Subcutaneous abdominal adipose tissue (tissue), 5 donors: ENCODE measurements at regions not wholly inside any gene's neighbourhood (a gene's known extent, or its start where the extent isn't known, plus 50 kb on each side); places are given as distances from the start of the nearest gene placed in this dataset.

Experiments used
- H3K27ac ChIP-seq: one replicate; pipeline ENCODE4 v1.7.0; 2013; ENCODE audit warnings: low read depth, mild to moderate bottlenecking, inconsistent platforms, low read length, moderate library complexity
- H3K27me3 ChIP-seq, 5 donors: one replicate each; pipeline ENCODE4 v1.7.0; 2013; ENCODE audit warnings: low read length in 5 of 5, inconsistent platforms in 1 of 5; ENCODE audit not compliant: control insufficient read depth in 5 of 5, insufficient read depth in 4 of 5
- H3K36me3 ChIP-seq, 5 donors: one replicate each; pipeline ENCODE4 v1.7.0; 2013; ENCODE audit warnings: low read length in 5 of 5; ENCODE audit not compliant: control insufficient read depth in 5 of 5, insufficient read depth in 5 of 5
- H3K4me1 ChIP-seq, 5 donors: one replicate each; pipeline ENCODE4 v1.7.0; 2013; ENCODE audit warnings: low read length in 5 of 5, mild to moderate bottlenecking in 3 of 5, moderate library complexity in 1 of 5; ENCODE audit not compliant: control insufficient read depth in 5 of 5, insufficient read depth in 5 of 5
- H3K4me3 ChIP-seq, 5 donors: one replicate each; pipeline ENCODE4 v1.7.0; 2013; ENCODE audit warnings: low read length in 5 of 5, low read depth in 1 of 5
- H3K9ac ChIP-seq, 5 donors: one replicate each; pipeline ENCODE4 v1.7.0; 2013; ENCODE audit warnings: low read length in 5 of 5, mild to moderate bottlenecking in 4 of 5, moderate library complexity in 3 of 5
- H3K9me3 ChIP-seq, 5 donors: one replicate each; pipeline ENCODE4 v1.7.0; 2013; ENCODE audit warnings: low read length in 5 of 5; ENCODE audit not compliant: control insufficient read depth in 5 of 5
- donor health status: healthy.
- donor health status: healthy.
- donor health status: healthy.
- donor health status: healthy.
- donor health status: healthy.

- H3K27ac ChIP-seq: no peak overlapping the region
- H3K27me3 ChIP-seq: no peaks in the 10 kb centered on the region
- no peak overlapping the region for H3K9ac ChIP-seq
- H3K36me3 ChIP-seq: peaks cover 0 to 3% (median 0%) of the 10 kb centered on the region in 5 donors
- no peak overlapping the region for H3K4me3 ChIP-seq
- no peaks in the 10 kb centered on the region for H3K4me1 ChIP-seq
- peaks cover 0 to 13% (median 0%) of the 10 kb centered on the region in 5 donors for H3K9me3 ChIP-seq
Observed at GRCh38 chr9:22857316-22857715, 410.7 kb downstream of the DMRTA1 start.

GRCh38 chr9:22863106-22863505, 416.5 kb downstream of the DMRTA1 start:
- H3K9ac ChIP-seq: no peak overlapping the region
- peaks cover 0 to 19% (median 0%) of the 10 kb centered on the region in 5 donors for H3K9me3 ChIP-seq
- peaks cover 0 to 3% (median 0%) of the 10 kb centered on the region in 5 donors for H3K36me3 ChIP-seq
- H3K4me1 ChIP-seq: no peaks in the 10 kb centered on the region
- H3K4me3 ChIP-seq: no peak overlapping the region
- no peak overlapping the region for H3K27ac ChIP-seq
- no peaks in the 10 kb centered on the region for H3K27me3 ChIP-seq

GRCh38 chr9:22863736-22864135, 417.1 kb downstream of the DMRTA1 start:
- H3K36me3 ChIP-seq: no peaks in the 10 kb centered on the region
- no peak overlapping the region for H3K4me3 ChIP-seq

GRCh38 chr9:22893196-22893843, 446.7 kb downstream of the DMRTA1 start:
- Histone ChIP-seq H3K27me3 (no peaks in the 10 kb centered on the region), H3K27ac (no peak overlapping the region), H3K9ac (no peak overlapping the region), H3K9me3 (peaks cover 0 to 3% (median 0%) of the 10 kb centered on the region in 5 donors), H3K36me3 (no peaks in the 10 kb centered on the region), H3K4me3 (no peak overlapping the region), H3K4me1 (no peaks in the 10 kb centered on the region)

More at GRCh38 chr9:22863736-22864135, 417.1 kb downstream of the DMRTA1 start:
- Histone ChIP-seq H3K4me1 (no peaks in the 10 kb centered on the region), H3K27ac (no peak overlapping the region), H3K9me3 (peaks cover 0 to 19% (median 0%) of the 10 kb centered on the region in 5 donors), H3K27me3 (no peaks in the 10 kb centered on the region), H3K9ac (no peak overlapping the region)

GRCh38 chr9:22898591-22898990, 452.0 kb downstream of the DMRTA1 start:
- no peaks in the 10 kb centered on the region for H3K4me1 ChIP-seq
- H3K9me3 ChIP-seq: no peaks in the 10 kb centered on the region
- no peak overlapping the region for H3K27ac ChIP-seq
- no peaks in the 10 kb centered on the region for H3K36me3 ChIP-seq
- H3K4me3 ChIP-seq: no peak overlapping the region
- no peaks in the 10 kb centered on the region for H3K27me3 ChIP-seq
- H3K9ac ChIP-seq: no peak overlapping the region

- no peaks in the 10 kb centered on the region for H3K36me3 ChIP-seq
Observed at GRCh38 chr9:22911632-22912031, 465.0 kb downstream of the DMRTA1 start.

GRCh38 chr9:22913026-22913425, 466.4 kb downstream of the DMRTA1 start:
- no peaks in the 10 kb centered on the region for H3K27me3 ChIP-seq
- H3K27ac ChIP-seq: no peak overlapping the region
- no peak overlapping the region for H3K9ac ChIP-seq
- no peak overlapping the region for H3K4me3 ChIP-seq
- H3K36me3 ChIP-seq: no peaks in the 10 kb centered on the region
- H3K4me1 ChIP-seq: no peaks in the 10 kb centered on the region
- no peaks in the 10 kb centered on the region for H3K9me3 ChIP-seq

More at GRCh38 chr9:22911632-22912031, 465.0 kb downstream of the DMRTA1 start:
- H3K27me3 ChIP-seq: no peaks in the 10 kb centered on the region
- no peak overlapping the region for H3K27ac ChIP-seq
- H3K4me1 ChIP-seq: no peaks in the 10 kb centered on the region
- H3K9me3 ChIP-seq: no peaks in the 10 kb centered on the region
- H3K4me3 ChIP-seq: no peak overlapping the region
- no peak overlapping the region for H3K9ac ChIP-seq

GRCh38 chr9:22913518-22913917, 466.9 kb downstream of the DMRTA1 start:
- Histone ChIP-seq H3K4me3 (no peak overlapping the region), H3K9ac (no peak overlapping the region), H3K4me1 (no peaks in the 10 kb centered on the region), H3K36me3 (no peaks in the 10 kb centered on the region), H3K27ac (no peak overlapping the region), H3K27me3 (no peaks in the 10 kb centered on the region), H3K9me3 (no peaks in the 10 kb centered on the region)

- no peaks in the 10 kb centered on the region for H3K27me3 ChIP-seq
- no peaks in the 10 kb centered on the region for H3K36me3 ChIP-seq
- no peak overlapping the region for H3K9ac ChIP-seq
- no peak overlapping the region for H3K4me3 ChIP-seq
- no peaks in the 10 kb centered on the region for H3K9me3 ChIP-seq
- H3K27ac ChIP-seq: no peak overlapping the region
- no peaks in the 10 kb centered on the region for H3K4me1 ChIP-seq
Observed at GRCh38 chr9:22916148-22916547, 469.5 kb downstream of the DMRTA1 start.

- no peak overlapping the region for H3K4me3 ChIP-seq
- no peaks in the 10 kb centered on the region for H3K27me3 ChIP-seq
- no peak overlapping the region for H3K9ac ChIP-seq
- H3K4me1 ChIP-seq: no peaks in the 10 kb centered on the region
- no peak overlapping the region for H3K27ac ChIP-seq
- H3K36me3 ChIP-seq: no peaks in the 10 kb centered on the region
- H3K9me3 ChIP-seq: no peaks in the 10 kb centered on the region
Observed at GRCh38 chr9:22919423-22919822, 472.8 kb downstream of the DMRTA1 start.
